ENCODE measurements at regions not wholly inside any gene's neighbourhood (a gene's known extent, or its start where the extent isn't known, plus 50 kb on each side); places are given as distances from the start of the nearest gene placed in this dataset.

- no peak overlapping the region for H3K27ac Mint-ChIP-seq
- DNase-seq (ENCODE audit: low spot score) = no peak
- no peaks in the 10 kb centered on the region for H3K9me3 Mint-ChIP-seq
- no peak overlapping the region for H3K4me3 Mint-ChIP-seq
- no peaks in the 10 kb centered on the region for H3K36me3 Mint-ChIP-seq (ENCODE audit: low read depth)
- H3K27me3 Mint-ChIP-seq (ENCODE audit: low read depth) = peaks cover 7% of the 10 kb centered on the region
- H3K4me1 Mint-ChIP-seq (ENCODE audit: low read depth) = peaks cover 2% of the 10 kb centered on the region
Measured at GRCh38 chr5:67371924-67372323, 175.3 kb upstream of the CD180 start.

GRCh38 chr5:67366691-67367395, 170.2 kb upstream of the CD180 start:
- Mint-ChIP-seq H3K27ac (no peak overlapping the region), H3K9me3 (no peaks in the 10 kb centered on the region), H3K4me3 (no peak overlapping the region), H3K36me3 (ENCODE audit: low read depth) (no peaks in the 10 kb centered on the region), H3K27me3 (ENCODE audit: low read depth) (peaks cover 7% of the 10 kb centered on the region), H3K4me1 (ENCODE audit: low read depth) (no peaks in the 10 kb centered on the region)
- DNase-seq (ENCODE audit: low spot score) = no peak

- Mint-ChIP-seq H3K36me3 (ENCODE audit: low read depth) (no peaks in the 10 kb centered on the region), H3K4me3 (no peak overlapping the region), H3K27ac (no peak overlapping the region), H3K9me3 (no peaks in the 10 kb centered on the region), H3K27me3 (ENCODE audit: low read depth) (peaks cover 7% of the 10 kb centered on the region), H3K4me1 (ENCODE audit: low read depth) (no peaks in the 10 kb centered on the region)
- DNase-seq (ENCODE audit: low spot score) = no peak
Measured at GRCh38 chr5:67366276-67366675, 169.7 kb upstream of the CD180 start.

- peaks cover 4% of the 10 kb centered on the region for H3K27me3 Mint-ChIP-seq (ENCODE audit: low read depth)
- H3K4me3 Mint-ChIP-seq = no peak overlapping the region
- no peaks in the 10 kb centered on the region for H3K9me3 Mint-ChIP-seq
- no peak overlapping the region for H3K27ac Mint-ChIP-seq
- H3K4me1 Mint-ChIP-seq (ENCODE audit: low read depth) = peaks cover 7% of the 10 kb centered on the region
- DNase-seq (ENCODE audit: low spot score) = no peak
- no peaks in the 10 kb centered on the region for H3K36me3 Mint-ChIP-seq (ENCODE audit: low read depth)
Measured at GRCh38 chr5:67364381-67364970, 167.9 kb upstream of the CD180 start.

GRCh38 chr5:67363963-67364362, 167.4 kb upstream of the CD180 start:
- H3K9me3 Mint-ChIP-seq = no peaks in the 10 kb centered on the region
- H3K36me3 Mint-ChIP-seq (ENCODE audit: low read depth) = no peaks in the 10 kb centered on the region
- no peak overlapping the region for H3K27ac Mint-ChIP-seq
- H3K27me3 Mint-ChIP-seq (ENCODE audit: low read depth) = peaks cover 4% of the 10 kb centered on the region
- H3K4me3 Mint-ChIP-seq = no peak overlapping the region
- H3K4me1 Mint-ChIP-seq (ENCODE audit: low read depth) = peaks cover 7% of the 10 kb centered on the region
- no peak for DNase-seq (ENCODE audit: low spot score)

- H3K4me3 Mint-ChIP-seq = no peak overlapping the region
- H3K4me1 Mint-ChIP-seq (ENCODE audit: low read depth) = peaks cover 7% of the 10 kb centered on the region
- no peak overlapping the region for H3K27ac Mint-ChIP-seq
- H3K36me3 Mint-ChIP-seq (ENCODE audit: low read depth) = no peaks in the 10 kb centered on the region
- peaks cover 2% of the 10 kb centered on the region for H3K27me3 Mint-ChIP-seq (ENCODE audit: low read depth)
- no peaks in the 10 kb centered on the region for H3K9me3 Mint-ChIP-seq
- DNase-seq (ENCODE audit: low spot score) = no peak
Measured at GRCh38 chr5:67363180-67363709, 166.6 kb upstream of the CD180 start.

GRCh38 chr5:67361932-67362729, 165.5 kb upstream of the CD180 start:
- H3K27ac Mint-ChIP-seq = no peak overlapping the region

GRCh38 chr5:67360047-67360446, 163.4 kb upstream of the CD180 start:
- H3K4me1 Mint-ChIP-seq (ENCODE audit: low read depth) = peaks cover 7% of the 10 kb centered on the region
- H3K4me3 Mint-ChIP-seq = no peak overlapping the region
- no peak overlapping the region for H3K27ac Mint-ChIP-seq
- no peaks in the 10 kb centered on the region for H3K9me3 Mint-ChIP-seq
- no peak for DNase-seq (ENCODE audit: low spot score)
- H3K27me3 Mint-ChIP-seq (ENCODE audit: low read depth) = peaks cover 10% of the 10 kb centered on the region
- no peaks in the 10 kb centered on the region for H3K36me3 Mint-ChIP-seq (ENCODE audit: low read depth)

More at GRCh38 chr5:67361932-67362729, 165.5 kb upstream of the CD180 start:
- H3K9me3 Mint-ChIP-seq = no peaks in the 10 kb centered on the region
- no peaks in the 10 kb centered on the region for H3K36me3 Mint-ChIP-seq (ENCODE audit: low read depth)
- H3K27me3 Mint-ChIP-seq (ENCODE audit: low read depth) = peaks cover 6% of the 10 kb centered on the region
- no peak overlapping the region for H3K4me3 Mint-ChIP-seq
- no peak for DNase-seq (ENCODE audit: low spot score)
- peaks cover 7% of the 10 kb centered on the region for H3K4me1 Mint-ChIP-seq (ENCODE audit: low read depth)

GRCh38 chr5:67358186-67358585, 161.6 kb upstream of the CD180 start:
- Mint-ChIP-seq H3K4me1 (ENCODE audit: low read depth) (peaks cover 7% of the 10 kb centered on the region), H3K27ac (no peak overlapping the region), H3K9me3 (no peaks in the 10 kb centered on the region), H3K36me3 (ENCODE audit: low read depth) (no peaks in the 10 kb centered on the region), H3K4me3 (no peak overlapping the region), H3K27me3 (ENCODE audit: low read depth) (peaks cover 16% of the 10 kb centered on the region)
- DNase-seq (ENCODE audit: low spot score) = no peak

GRCh38 chr5:67355120-67355713, 158.6 kb upstream of the CD180 start:
- Mint-ChIP-seq H3K36me3 (ENCODE audit: low read depth) (no peaks in the 10 kb centered on the region), H3K9me3 (no peaks in the 10 kb centered on the region), H3K27ac (no peak overlapping the region), H3K4me3 (no peak overlapping the region), H3K4me1 (ENCODE audit: low read depth) (peaks cover 10% of the 10 kb centered on the region), H3K27me3 (ENCODE audit: low read depth) (peaks cover 19% of the 10 kb centered on the region)
- no peak for DNase-seq (ENCODE audit: low spot score)

GRCh38 chr5:67353500-67354450, 157.2 kb upstream of the CD180 start:
- no peak overlapping the region for H3K4me3 Mint-ChIP-seq
- peaks cover 5% of the 10 kb centered on the region for H3K4me1 Mint-ChIP-seq (ENCODE audit: low read depth)
- DNase-seq (ENCODE audit: low spot score) = no peak
- no peaks in the 10 kb centered on the region for H3K9me3 Mint-ChIP-seq
- no peak overlapping the region for H3K27ac Mint-ChIP-seq
- no peaks in the 10 kb centered on the region for H3K36me3 Mint-ChIP-seq (ENCODE audit: low read depth)
- peaks cover 22% of the 10 kb centered on the region for H3K27me3 Mint-ChIP-seq (ENCODE audit: low read depth)

GRCh38 chr5:67350618-67351201, 154.1 kb upstream of the CD180 start:
- H3K4me3 Mint-ChIP-seq = peak overlapping the region; percentile 44
- H3K4me1 Mint-ChIP-seq (ENCODE audit: low read depth) = peaks cover 5% of the 10 kb centered on the region
- no peaks in the 10 kb centered on the region for H3K9me3 Mint-ChIP-seq
- peaks cover 30% of the 10 kb centered on the region for H3K27me3 Mint-ChIP-seq (ENCODE audit: low read depth)
- no peaks in the 10 kb centered on the region for H3K36me3 Mint-ChIP-seq (ENCODE audit: low read depth)
- no peak overlapping the region for H3K27ac Mint-ChIP-seq
- DNase-seq (ENCODE audit: low spot score) = no peak

GRCh38 chr5:67350185-67350584, 153.6 kb upstream of the CD180 start:
- H3K4me1 Mint-ChIP-seq (ENCODE audit: low read depth) = peaks cover 5% of the 10 kb centered on the region
- peak overlapping the region; percentile 44 for H3K4me3 Mint-ChIP-seq
- peaks cover 27% of the 10 kb centered on the region for H3K27me3 Mint-ChIP-seq (ENCODE audit: low read depth)
- H3K36me3 Mint-ChIP-seq (ENCODE audit: low read depth) = no peaks in the 10 kb centered on the region
- no peaks in the 10 kb centered on the region for H3K9me3 Mint-ChIP-seq
- DNase-seq (ENCODE audit: low spot score) = no peak
- no peak overlapping the region for H3K27ac Mint-ChIP-seq

All from T-helper 2 cell treated with Interferon-gamma antibody and Interleukin-4, amounts not matched to agents 5 μg/mL and 100 μg/mL, for 36 hours (primary cell).